OCI-LY3 (cell line): ENCODE measurements at regions not wholly inside any gene's neighbourhood (a gene's known extent, or its start where the extent isn't known, plus 50 kb on each side); places are given as distances from the start of the nearest gene placed in this dataset.

ENCODE experiments used
- H2AFZ ChIP-seq: fragments of 200-600, 300-600 bp; shearing (Covaris generic); 2 replicates; pipeline ENCODE4 v1.6.0; 2014; ENCODE audit warnings: antibody characterized with exemption, low read depth, low read length
- H3K27ac ChIP-seq: fragments of 200-600, 300-600 bp; sonication (generic); 2 replicates; pipeline ENCODE4 v1.5.1; 2014; ENCODE audit warnings: mild to moderate bottlenecking, low read length, moderate library complexity, mixed read lengths
- H3K27me3 ChIP-seq: fragments of 200-600, 300-600 bp; sonication (generic); 2 replicates; pipeline ENCODE4 v1.6.1; 2014; ENCODE audit warnings: low read depth, low read length, mixed read lengths
- H3K36me3 ChIP-seq: fragments of 200-600, 300-600 bp; sonication (generic); replicated peaks from 2 replicates; pipeline ENCODE3; 2014; ENCODE audit warnings: low read depth, low read length, mixed read lengths
- H3K4me1 ChIP-seq: fragments of 300-600, 200-600 bp; sonication (generic); 2 replicates; pipeline ENCODE4 v1.6.1; 2014; ENCODE audit warnings: low read length, mixed read lengths
- H3K4me2 ChIP-seq: fragments of 200-600, 300-600 bp; sonication (generic); 2 replicates; pipeline ENCODE4 v1.6.1; 2014; ENCODE audit warnings: low read length, mixed read lengths
- H3K4me3 ChIP-seq: fragments of 300-600, 200-600 bp; sonication (generic); 2 replicates; pipeline ENCODE4 v1.5.1; 2014; ENCODE audit warnings: antibody characterized with exemption, mild to moderate bottlenecking, low read length, moderate library complexity
- H3K79me2 ChIP-seq: fragments of 300-600, 200-600 bp; shearing (Covaris generic); 2 replicates; pipeline ENCODE4 v1.6.1; 2014; ENCODE audit warnings: mild to moderate bottlenecking, low read length, mixed read lengths
- H3K9ac ChIP-seq: fragments of 300-600, 200-600 bp; shearing (Covaris generic); 2 replicates; pipeline ENCODE4 v1.6.0; 2014; ENCODE audit warnings: mild to moderate bottlenecking, low read length, moderate library complexity
- H3K9me3 ChIP-seq: fragments of 200-600, 300-600 bp; shearing (Covaris generic); 2 replicates; pipeline ENCODE4 v1.6.1; 2014; ENCODE audit warnings: low read length, mixed read lengths; ENCODE audit not compliant: insufficient read depth
- H4K20me1 ChIP-seq: fragments of 200-600, 300-600 bp; sonication (generic); 2 replicates; pipeline ENCODE4 v1.6.1; 2016; ENCODE audit warnings: low read length, mixed read lengths; ENCODE audit not compliant: insufficient read depth
- EZH2phosphoT487 ChIP-seq: fragments of 200-600 bp; shearing (Covaris generic); IDR thresholded peaks from 2 replicates; pipeline ENCODE4 v1.6.1; 2018; ENCODE audit warnings: antibody characterized with exemption, mixed run types, low read depth
- TF ChIP-seq, protein P1 (sequence below): fragments of 200-600, 300-600 bp; sonication (generic); IDR thresholded peaks from 2 replicates; pipeline ENCODE4 v1.5.1; 2014; ENCODE audit warnings: antibody characterized with exemption, low read length, low read depth

DNA sequence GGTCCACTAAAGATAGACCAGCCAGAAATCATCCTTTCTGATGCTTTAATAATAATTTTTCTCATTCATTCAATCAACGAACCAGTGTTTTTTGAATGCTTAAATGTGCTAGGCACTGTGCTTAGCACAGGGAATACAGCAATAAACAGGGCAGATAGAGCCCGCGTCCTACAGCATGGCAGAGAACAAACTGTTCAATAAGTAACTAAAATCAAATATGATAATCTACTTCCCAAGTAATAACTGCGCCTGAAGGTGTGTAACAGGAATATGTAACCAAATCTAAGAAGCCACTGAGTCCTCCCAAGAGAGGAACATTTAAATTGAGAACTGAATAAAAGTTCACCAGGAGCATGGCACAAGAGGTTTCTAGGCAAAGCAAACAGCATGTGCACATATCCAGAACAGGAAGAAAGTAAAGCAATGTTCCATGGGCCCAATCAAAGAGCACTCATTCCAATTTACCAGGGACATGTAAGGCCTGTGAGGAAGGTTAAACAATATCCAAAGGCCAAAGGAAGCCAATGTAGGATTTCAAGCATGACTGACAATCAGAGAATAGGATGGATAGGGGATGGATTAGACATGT is 311.0 kb upstream of the RARB start:
- Histone ChIP-seq H3K79me2 (no peaks in the 10 kb centered on the region), H3K9me3 (no peaks in the 10 kb centered on the region), H3K27ac (no peak overlapping the region), H3K27me3 (no peaks in the 10 kb centered on the region), H3K36me3 (no peaks in the 10 kb centered on the region), H3K4me2 (no peak overlapping the region), H2AFZ (no peak overlapping the region), H4K20me1 (no peaks in the 10 kb centered on the region), H3K4me1 (no peaks in the 10 kb centered on the region), H3K4me3 (no peak overlapping the region), H3K9ac (no peak overlapping the region)
- TF ChIP-seq EZH2phosphoT487 = no peak
- TF ChIP-seq, protein P1, sequence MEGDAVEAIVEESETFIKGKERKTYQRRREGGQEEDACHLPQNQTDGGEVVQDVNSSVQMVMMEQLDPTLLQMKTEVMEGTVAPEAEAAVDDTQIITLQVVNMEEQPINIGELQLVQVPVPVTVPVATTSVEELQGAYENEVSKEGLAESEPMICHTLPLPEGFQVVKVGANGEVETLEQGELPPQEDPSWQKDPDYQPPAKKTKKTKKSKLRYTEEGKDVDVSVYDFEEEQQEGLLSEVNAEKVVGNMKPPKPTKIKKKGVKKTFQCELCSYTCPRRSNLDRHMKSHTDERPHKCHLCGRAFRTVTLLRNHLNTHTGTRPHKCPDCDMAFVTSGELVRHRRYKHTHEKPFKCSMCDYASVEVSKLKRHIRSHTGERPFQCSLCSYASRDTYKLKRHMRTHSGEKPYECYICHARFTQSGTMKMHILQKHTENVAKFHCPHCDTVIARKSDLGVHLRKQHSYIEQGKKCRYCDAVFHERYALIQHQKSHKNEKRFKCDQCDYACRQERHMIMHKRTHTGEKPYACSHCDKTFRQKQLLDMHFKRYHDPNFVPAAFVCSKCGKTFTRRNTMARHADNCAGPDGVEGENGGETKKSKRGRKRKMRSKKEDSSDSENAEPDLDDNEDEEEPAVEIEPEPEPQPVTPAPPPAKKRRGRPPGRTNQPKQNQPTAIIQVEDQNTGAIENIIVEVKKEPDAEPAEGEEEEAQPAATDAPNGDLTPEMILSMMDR = no peak

DNA sequence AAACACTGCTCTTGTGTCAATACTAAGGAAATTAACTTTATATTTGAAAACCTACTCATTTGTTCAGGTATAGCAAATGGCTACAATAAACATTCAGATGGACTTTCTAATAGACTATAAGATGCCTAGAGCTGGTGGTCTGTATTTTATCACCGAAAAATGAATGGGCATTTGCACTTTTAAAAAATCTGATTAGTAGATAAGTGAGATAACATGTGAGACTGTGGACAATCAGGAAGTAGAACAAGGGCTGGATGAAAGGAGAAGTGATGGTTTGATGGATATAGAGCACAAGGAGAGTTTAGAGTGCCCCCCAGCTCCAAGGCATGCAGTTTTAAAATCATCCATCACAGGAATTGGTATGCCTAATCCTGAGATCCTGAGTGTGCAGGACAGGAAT is 308.4 kb upstream of the RARB start:
- Histone ChIP-seq H3K79me2 (no peaks in the 10 kb centered on the region), H3K4me3 (no peak overlapping the region), H2AFZ (no peak overlapping the region), H3K4me2 (no peak overlapping the region), H3K4me1 (no peaks in the 10 kb centered on the region), H3K9ac (no peak overlapping the region), H4K20me1 (no peaks in the 10 kb centered on the region), H3K27ac (no peak overlapping the region), H3K9me3 (no peaks in the 10 kb centered on the region), H3K27me3 (no peaks in the 10 kb centered on the region), H3K36me3 (no peaks in the 10 kb centered on the region)
- TF ChIP-seq EZH2phosphoT487 = no peak
- TF ChIP-seq, protein P1 = no peak

DNA sequence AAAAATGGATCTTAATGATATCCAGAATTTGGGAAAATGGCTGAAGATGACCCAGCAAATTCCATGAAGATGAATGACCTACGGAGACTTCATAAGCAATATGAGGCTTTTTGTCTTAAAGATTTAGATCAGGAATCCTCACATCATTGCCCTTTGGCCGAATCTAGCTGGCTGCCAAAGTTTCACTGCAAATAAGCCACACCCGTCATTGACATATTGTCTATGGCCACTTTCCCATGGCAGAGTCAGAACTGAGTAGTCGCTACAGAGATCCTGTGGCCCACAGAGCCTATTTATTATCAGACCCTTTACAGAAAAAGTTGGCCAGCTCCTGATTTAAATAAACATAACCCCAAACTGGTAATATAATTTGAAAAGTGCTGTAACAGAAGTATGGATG is 307.4 kb upstream of the RARB start:
- Histone ChIP-seq H3K4me2 (no peak overlapping the region), H3K9ac (no peak overlapping the region), H3K27ac (no peak overlapping the region), H2AFZ (no peak overlapping the region), H3K4me3 (no peak overlapping the region), H3K27me3 (no peaks in the 10 kb centered on the region), H3K4me1 (no peaks in the 10 kb centered on the region), H3K79me2 (no peaks in the 10 kb centered on the region), H4K20me1 (no peaks in the 10 kb centered on the region), H3K36me3 (no peaks in the 10 kb centered on the region), H3K9me3 (no peaks in the 10 kb centered on the region)
- TF ChIP-seq EZH2phosphoT487 = no peak
- TF ChIP-seq, protein P1 = no peak

DNA sequence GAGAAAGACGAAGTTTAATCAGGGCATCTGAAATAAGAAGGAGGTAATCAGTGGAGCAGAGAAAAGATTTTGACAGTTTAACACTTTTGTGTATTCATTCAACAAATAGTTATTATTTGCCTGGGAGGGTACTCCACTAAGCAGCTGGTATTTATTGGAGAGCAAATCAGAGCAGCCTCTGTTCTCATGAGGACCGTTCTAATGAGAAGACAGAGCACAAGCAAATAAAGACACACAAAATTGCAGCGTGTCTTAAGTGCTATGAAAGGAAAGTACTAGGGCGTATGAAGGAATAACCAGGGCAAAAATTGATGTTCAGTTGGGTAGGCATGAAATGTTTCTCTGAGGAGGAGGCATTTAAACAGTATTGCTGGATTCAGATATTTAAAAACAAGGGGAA is 302.9 kb upstream of the RARB start:
- Histone ChIP-seq H4K20me1 (no peaks in the 10 kb centered on the region), H3K27ac (no peak overlapping the region), H2AFZ (no peak overlapping the region), H3K9ac (no peak overlapping the region), H3K4me3 (no peak overlapping the region), H3K27me3 (no peaks in the 10 kb centered on the region), H3K79me2 (no peaks in the 10 kb centered on the region), H3K9me3 (0 out of 2 replicates have a peak, but pooled peaks cover 2% of the 10 kb centered on the region), H3K4me1 (no peaks in the 10 kb centered on the region), H3K36me3 (no peaks in the 10 kb centered on the region), H3K4me2 (no peak overlapping the region)
- TF ChIP-seq, protein P1 = no peak
- TF ChIP-seq EZH2phosphoT487 = no peak
